A549 (cell line): ENCODE measurements at regions not wholly inside any gene's neighbourhood (a gene's known extent, or its start where the extent isn't known, plus 50 kb on each side); places are given as distances from the start of the nearest gene placed in this dataset.

Experiments used
- ATAC-seq, 2 experiments: fragments of 200-7000 bp in 1 of 2; fragments of >200 bp in 1 of 2; cut with Nextera tagmentation in 1 of 2; cut with Tn5 transposase in 1 of 2; 3 replicates each; pipeline versions ENCODE4 v1.8.0 to v1.9.1; 2018 to 2020; ENCODE audit warnings: mild to moderate bottlenecking in 1 of 2, moderate library complexity in 1 of 2
- CTCF ChIA-PET: fragments of 300-600 bp; sonication (Branson Sonifier 250); formaldehyde crosslinking; extraction: SDS; loops from one replicate; lab custom pipeline; 2021; ENCODE audit warnings: antibody characterized with exemption, inconsistent platforms; lab: Yijun Ruan, JAX
- POLR2A ChIA-PET: fragments of 350-600 bp; formaldehyde crosslinking; extraction: SDS; loops from one replicate; lab custom pipeline; 2021; ENCODE audit warnings: antibody characterized with exemption, inconsistent platforms; lab: Yijun Ruan, JAX
- DNase-seq, 2 experiments: peaks; one replicate each; pipeline versions ENCODE4 v3.0.0 to v3.0.0-alpha.2; 2011 to 2016; ENCODE audit warnings: low read depth in 1 of 2, low spot score in 1 of 2
- FAIRE-seq: peaks from 2 replicates; lab custom pipeline; 2011; peaks lifted over from hg19 to GRCh38; lab: Jason Lieb, UNC
- H3K27ac ChIP-seq, 2 experiments: fragments of >200 bp; sonication (Bioruptor Twin); formaldehyde crosslinking; 3 replicates each; pipeline ENCODE4 v1.5.1; 2016 to 2017
- H3K4me1 ChIP-seq: fragments of >200 bp; sonication (Bioruptor Twin); formaldehyde crosslinking; 3 replicates; pipeline ENCODE4 v1.6.1; 2016
- H3K4me2 ChIP-seq: fragments of >200 bp; sonication (Bioruptor Twin); formaldehyde crosslinking; 3 replicates; pipeline ENCODE4 v1.6.1; 2016
- H3K4me3 ChIP-seq: fragments of >200 bp; sonication (Bioruptor Twin); formaldehyde crosslinking; 3 replicates; pipeline ENCODE4 v1.5.1; 2016
- H3K9me3 ChIP-seq: fragments of >200 bp; sonication (Bioruptor Twin); formaldehyde crosslinking; 3 replicates; pipeline ENCODE4 v1.6.1; 2016
- BHLHE40 ChIP-seq: IDR thresholded peaks from 2 replicates; pipeline ENCODE4 v1.6.1; 2012; ENCODE audit warnings: low read depth, low read length, inconsistent platforms
- CBX2 ChIP-seq: fragments of 200-600 bp; sonication (generic); IDR thresholded peaks from 2 replicates; pipeline ENCODE4 v1.6.1; 2016; ENCODE audit warnings: low read depth, mild to moderate bottlenecking, borderline replicate concordance
- CBX8 ChIP-seq: fragments of 200-600 bp; sonication (generic); IDR thresholded peaks from 2 replicates; pipeline ENCODE4 v1.6.1; 2016
- CEBPB ChIP-seq, 2 experiments: fragments of >200 bp in 1 of 2; sonication (Bioruptor Twin) in 1 of 2; formaldehyde crosslinking in 1 of 2; IDR thresholded peaks; 2 replicates each; pipeline ENCODE4 v1.6.1; 2012 to 2016
- CHD2 ChIP-seq: fragments of 150-350 bp; IDR thresholded peaks from 2 replicates; pipeline ENCODE4 v1.6.1; 2014; ENCODE audit warnings: low read length; ENCODE audit not compliant: partially characterized antibody
- EHF ChIP-seq: fragments of 250-450 bp; sonication (Bioruptor Pico); IDR thresholded peaks from 2 replicates; pipeline ENCODE4 v1.5.0; 2020; ENCODE audit warnings: mild to moderate bottlenecking
- EHMT2 ChIP-seq: fragments of 200-600 bp; sonication (generic); IDR thresholded peaks from 2 replicates; pipeline ENCODE4 v1.6.1; 2016; ENCODE audit warnings: antibody characterized with exemption, low read depth, mild to moderate bottlenecking, moderate library complexity
- ESRRA ChIP-seq: fragments of 150-350 bp; IDR thresholded peaks from 2 replicates; pipeline ENCODE4 v1.6.1; 2014; ENCODE audit warnings: mild to moderate bottlenecking, low read length, borderline replicate concordance
- FOSB ChIP-seq: fragments of 250-450 bp; sonication (Bioruptor Pico); IDR thresholded peaks from 2 replicates; pipeline ENCODE4 v1.5.0; 2020; ENCODE audit warnings: mild to moderate bottlenecking, moderate library complexity
- FOSL2 ChIP-seq, 2 experiments: fragments of 450-650 bp in 1 of 2; fragments of >200 bp in 1 of 2; sonication (Bioruptor Twin) in 1 of 2; formaldehyde crosslinking; IDR thresholded peaks; 2 replicates each; pipeline versions ENCODE4 v1.5.0 to v1.6.1; 2016 to 2020; ENCODE audit warnings: mild to moderate bottlenecking in 1 of 2, moderate library complexity in 1 of 2
- FOXS1 ChIP-seq: fragments of 250-450 bp; sonication (Bioruptor Pico); IDR thresholded peaks from 2 replicates; pipeline ENCODE4 v1.5.0; 2020; ENCODE audit warnings: mild to moderate bottlenecking, moderate library complexity
- HDAC2 ChIP-seq: fragments of 200-600 bp; sonication (generic); IDR thresholded peaks from 2 replicates; pipeline ENCODE4 v1.6.1; 2016
- HOXB13 ChIP-seq: fragments of 250-450 bp; sonication (Bioruptor Pico); IDR thresholded peaks from 2 replicates; pipeline ENCODE4 v1.5.0; 2020; ENCODE audit warnings: low read depth, mild to moderate bottlenecking, moderate library complexity
- HOXB5 ChIP-seq: fragments of 250-450 bp; sonication (Bioruptor Pico); IDR thresholded peaks from 2 replicates; pipeline ENCODE4 v1.5.0; 2020; ENCODE audit warnings: mild to moderate bottlenecking, moderate library complexity
- JUNB ChIP-seq: fragments of >200 bp; sonication (Bioruptor Twin); formaldehyde crosslinking; IDR thresholded peaks from 2 replicates; pipeline ENCODE4 v1.6.1; 2016
- KDM5A ChIP-seq: fragments of 200-600 bp; sonication (generic); IDR thresholded peaks from 2 replicates; pipeline ENCODE4 v1.6.1; 2016; ENCODE audit warnings: antibody characterized with exemption, mild to moderate bottlenecking
- MAFK ChIP-seq: fragments of 450-650 bp; IDR thresholded peaks from 2 replicates; pipeline ENCODE4 v1.6.1; 2014; ENCODE audit not compliant: partially characterized antibody
- NFE2L2 ChIP-seq: fragments of 150-350 bp; conservative IDR thresholded peaks from 2 replicates; pipeline ENCODE4 v1.6.1; 2014; ENCODE audit warnings: low read length
- NR3C1 ChIP-seq: fragments of >200 bp; sonication (Bioruptor Twin); formaldehyde crosslinking; IDR thresholded peaks from 3 replicates; pipeline ENCODE4 v1.6.1; 2017
- PHF8 ChIP-seq: fragments of 200-600 bp; sonication (generic); IDR thresholded peaks from 2 replicates; pipeline ENCODE4 v1.6.1; 2016; ENCODE audit warnings: low read depth, mild to moderate bottlenecking, antibody characterized with exemption, moderate library complexity, borderline replicate concordance
- POLR2A ChIP-seq: IDR thresholded peaks from 2 replicates; pipeline ENCODE4 v1.6.1; 2012; ENCODE audit warnings: mild to moderate bottlenecking, low read length
- POLR2AphosphoS2 ChIP-seq: conservative IDR thresholded peaks from 2 replicates; pipeline ENCODE4 v1.6.1; 2012; ENCODE audit warnings: low read length, improper control_type of control experiment, inconsistent platforms
- RCOR1 ChIP-seq: fragments of 150-350 bp; IDR thresholded peaks from 2 replicates; pipeline ENCODE4 v1.6.1; 2014; ENCODE audit warnings: antibody characterized with exemption, low read length, low read depth
- RFX5 ChIP-seq: fragments of 450-650 bp; IDR thresholded peaks from 2 replicates; pipeline ENCODE4 v1.7.1; 2014; ENCODE audit warnings: antibody characterized with exemption, mild to moderate bottlenecking, moderate library complexity
- RNF2 ChIP-seq: fragments of 200-600 bp; sonication (generic); IDR thresholded peaks from 2 replicates; pipeline ENCODE4 v1.6.1; 2016; ENCODE audit warnings: low read depth, mild to moderate bottlenecking, antibody characterized with exemption, moderate library complexity, borderline replicate concordance
- SMC3 ChIP-seq: fragments of >200 bp; sonication (Bioruptor Twin); formaldehyde crosslinking; IDR thresholded peaks from 3 replicates; pipeline ENCODE4 v1.6.1; 2018; ENCODE audit warnings: inconsistent platforms
- TFCP2L1 ChIP-seq: fragments of 250-450 bp; sonication (Bioruptor Pico); IDR thresholded peaks from 2 replicates; pipeline ENCODE4 v1.5.0; 2021; ENCODE audit warnings: mild to moderate bottlenecking
- TP53 ChIP-seq: fragments of 250-450 bp; sonication (Bioruptor Pico); IDR thresholded peaks from 2 replicates; pipeline ENCODE4 v1.5.0; 2021; ENCODE audit warnings: mild to moderate bottlenecking, moderate library complexity
- ZFP36 ChIP-seq: fragments of 450-650 bp; IDR thresholded peaks from 2 replicates; pipeline ENCODE4 v1.6.1; 2014; ENCODE audit warnings: borderline replicate concordance; ENCODE audit not compliant: partially characterized antibody
- ZSCAN20 ChIP-seq: fragments of 250-450 bp; sonication (Bioruptor Pico); IDR thresholded peaks from 2 replicates; pipeline ENCODE4 v1.8.0; 2022; ENCODE audit warnings: mild to moderate bottlenecking, moderate library complexity
- WGBS: methylation state at CpG from one replicate; pipeline ENCODE4 v1.1.6; 2017; ENCODE audit errors: missing lambda C conversion rate; 5-methylcytosine and 5-hydroxymethylcytosine counted together
- TF ChIP-seq, protein P1 (sequence below): IDR thresholded peaks from 2 replicates; pipeline ENCODE4 v1.6.1; 2012
- TF ChIP-seq, protein P2 (sequence below): fragments of >200 bp; sonication (Bioruptor Twin); formaldehyde crosslinking; IDR thresholded peaks from 3 replicates; pipeline ENCODE4 v1.5.1; 2016
- TF ChIP-seq, protein P3 (sequence below): fragments of 250-450 bp; sonication (Bioruptor Pico); IDR thresholded peaks from 2 replicates; pipeline ENCODE4 v1.5.0; 2020; ENCODE audit warnings: low read depth, mild to moderate bottlenecking, moderate library complexity
- TF ChIP-seq, protein P4 (sequence below): fragments of 250-450 bp; sonication (Bioruptor Pico); IDR thresholded peaks from 2 replicates; pipeline ENCODE4 v1.5.0; 2021; ENCODE audit warnings: mild to moderate bottlenecking, moderate library complexity, borderline replicate concordance
- TF ChIP-seq, protein P5 (sequence below): IDR thresholded peaks from 2 replicates; pipeline ENCODE4 v1.6.1; 2012; ENCODE audit warnings: low read depth, borderline replicate concordance
- TF ChIP-seq, protein P6 (sequence below): IDR thresholded peaks from 2 replicates; pipeline ENCODE4 v1.6.1; 2012
- TF ChIP-seq, protein P7 (sequence below): fragments of >200 bp; sonication (Bioruptor Twin); formaldehyde crosslinking; IDR thresholded peaks from 2 replicates; pipeline ENCODE4 v1.6.1; 2016

DNA sequence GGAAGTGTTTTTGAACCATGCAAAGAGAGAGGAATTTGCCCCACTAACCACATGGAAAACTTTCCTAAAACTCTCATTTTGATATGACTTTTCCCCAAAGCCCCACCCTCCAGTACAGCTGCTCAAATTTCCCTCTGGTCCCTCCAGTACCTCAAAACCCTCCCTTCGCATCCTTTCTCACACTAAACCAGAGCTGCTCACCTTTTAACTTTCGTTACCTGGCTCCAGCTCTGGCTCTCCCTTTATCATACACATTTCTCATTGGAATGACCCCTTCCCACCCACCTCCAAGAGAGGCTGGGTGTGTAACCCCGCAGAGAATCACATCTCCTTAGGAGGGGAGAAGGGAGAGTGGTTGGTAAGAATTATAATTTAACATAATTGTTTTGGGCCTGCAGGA, 86.8 kb upstream of the NDUFV2 start:
- CTCF ChIA-PET = interaction anchor here (1.2 kb wide), 1 partner anchor 24 kb away, joined by 3 read pairs; no protein-coding TSS in a partner anchor
- POLR2A ChIA-PET = no interaction called here

DNA sequence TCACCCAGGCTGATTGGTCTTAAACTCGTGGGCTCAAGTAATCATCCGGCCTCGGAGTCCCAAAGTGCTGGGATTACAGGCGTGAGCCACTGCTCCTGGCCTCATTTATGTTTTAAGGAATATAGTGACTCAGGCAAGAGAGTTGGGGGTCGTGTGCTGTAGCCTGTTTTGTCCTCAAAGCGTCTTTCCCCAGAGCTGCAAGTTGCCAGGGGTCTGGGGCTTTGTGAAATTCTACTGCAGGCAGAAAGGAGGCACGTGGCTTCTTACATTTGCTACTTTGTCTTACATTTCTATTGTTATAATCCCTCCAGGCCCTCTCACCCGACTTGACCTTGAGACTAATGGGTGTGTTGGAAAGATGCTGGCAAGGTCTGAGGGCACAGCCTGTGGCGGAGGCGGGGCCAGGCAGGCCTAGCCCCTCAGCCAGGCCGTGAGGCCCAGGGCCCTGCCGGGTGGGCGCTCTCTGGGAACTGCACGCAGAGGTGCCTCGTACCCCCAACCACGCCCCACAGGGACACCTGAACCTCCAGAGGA, 85.8 kb upstream of the NDUFV2 start:
- POLR2A ChIA-PET = interaction anchor here (1.4 kb wide), 1 partner anchor 312 kb away, joined by 4 read pairs; no protein-coding TSS in a partner anchor
- 31% methylated on average over 10 of the region's 16 CpGs for WGBS
- Histone ChIP-seq H3K27ac (peak overlapping the region; percentile 90 to 94), H3K4me2 (peak overlapping the region; percentile 90), H3K4me3 (peak overlapping the region; percentile 22; the same call in 2 of the 3 replicates), H3K4me1 (peaks cover 26% of the 10 kb centered on the region), H3K9me3 (0 out of 3 replicates have a peak, but pooled peaks cover 2% of the 10 kb centered on the region)
- peak; percentile 77 to 84 for ATAC-seq
- DNase-seq = no peak
- CTCF ChIA-PET = interaction anchor here (1.2 to 1.8 kb wide), 3 partner anchors 14 to 39 kb away, joined by 5 to 6 read pairs (median 5); no protein-coding TSS in a partner anchor
- FAIRE-seq = no peak
- TF ChIP-seq, protein P1, sequence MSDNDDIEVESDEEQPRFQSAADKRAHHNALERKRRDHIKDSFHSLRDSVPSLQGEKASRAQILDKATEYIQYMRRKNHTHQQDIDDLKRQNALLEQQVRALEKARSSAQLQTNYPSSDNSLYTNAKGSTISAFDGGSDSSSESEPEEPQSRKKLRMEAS = peak; percentile 23; the same call in 1 of the 2 replicates
- TF ChIP-seq CBX2 = no peak
- TF ChIP-seq ZFP36 = no peak
- peak; percentile 80 for TF ChIP-seq ESRRA
- TF ChIP-seq, protein P2, sequence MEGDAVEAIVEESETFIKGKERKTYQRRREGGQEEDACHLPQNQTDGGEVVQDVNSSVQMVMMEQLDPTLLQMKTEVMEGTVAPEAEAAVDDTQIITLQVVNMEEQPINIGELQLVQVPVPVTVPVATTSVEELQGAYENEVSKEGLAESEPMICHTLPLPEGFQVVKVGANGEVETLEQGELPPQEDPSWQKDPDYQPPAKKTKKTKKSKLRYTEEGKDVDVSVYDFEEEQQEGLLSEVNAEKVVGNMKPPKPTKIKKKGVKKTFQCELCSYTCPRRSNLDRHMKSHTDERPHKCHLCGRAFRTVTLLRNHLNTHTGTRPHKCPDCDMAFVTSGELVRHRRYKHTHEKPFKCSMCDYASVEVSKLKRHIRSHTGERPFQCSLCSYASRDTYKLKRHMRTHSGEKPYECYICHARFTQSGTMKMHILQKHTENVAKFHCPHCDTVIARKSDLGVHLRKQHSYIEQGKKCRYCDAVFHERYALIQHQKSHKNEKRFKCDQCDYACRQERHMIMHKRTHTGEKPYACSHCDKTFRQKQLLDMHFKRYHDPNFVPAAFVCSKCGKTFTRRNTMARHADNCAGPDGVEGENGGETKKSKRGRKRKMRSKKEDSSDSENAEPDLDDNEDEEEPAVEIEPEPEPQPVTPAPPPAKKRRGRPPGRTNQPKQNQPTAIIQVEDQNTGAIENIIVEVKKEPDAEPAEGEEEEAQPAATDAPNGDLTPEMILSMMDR = no peak
- TF ChIP-seq EHMT2 = no peak
- TF ChIP-seq KDM5A = no peak
- TF ChIP-seq, protein P3, sequence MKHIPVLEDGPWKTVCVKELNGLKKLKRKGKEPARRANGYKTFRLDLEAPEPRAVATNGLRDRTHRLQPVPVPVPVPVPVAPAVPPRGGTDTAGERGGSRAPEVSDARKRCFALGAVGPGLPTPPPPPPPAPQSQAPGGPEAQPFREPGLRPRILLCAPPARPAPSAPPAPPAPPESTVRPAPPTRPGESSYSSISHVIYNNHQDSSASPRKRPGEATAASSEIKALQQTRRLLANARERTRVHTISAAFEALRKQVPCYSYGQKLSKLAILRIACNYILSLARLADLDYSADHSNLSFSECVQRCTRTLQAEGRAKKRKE (CRISPR knock-in tag) = no peak
- no peak for TF ChIP-seq FOSB (CRISPR knock-in tag)
- TF ChIP-seq HOXB13 (CRISPR knock-in tag) = 0 out of 2 replicates have a peak, but pooled peaks have one; percentile 49
- TF ChIP-seq CEBPB (IDR thresholded peaks at IDR 0.05) = no peak
- no peak for TF ChIP-seq FOXS1 (CRISPR knock-in tag)
- no peak for TF ChIP-seq SMC3
- TF ChIP-seq RFX5 = no peak
- TF ChIP-seq HOXB5 (CRISPR knock-in tag) = no peak; the same call in 1 of the 2 replicates
- TF ChIP-seq, protein P4, sequence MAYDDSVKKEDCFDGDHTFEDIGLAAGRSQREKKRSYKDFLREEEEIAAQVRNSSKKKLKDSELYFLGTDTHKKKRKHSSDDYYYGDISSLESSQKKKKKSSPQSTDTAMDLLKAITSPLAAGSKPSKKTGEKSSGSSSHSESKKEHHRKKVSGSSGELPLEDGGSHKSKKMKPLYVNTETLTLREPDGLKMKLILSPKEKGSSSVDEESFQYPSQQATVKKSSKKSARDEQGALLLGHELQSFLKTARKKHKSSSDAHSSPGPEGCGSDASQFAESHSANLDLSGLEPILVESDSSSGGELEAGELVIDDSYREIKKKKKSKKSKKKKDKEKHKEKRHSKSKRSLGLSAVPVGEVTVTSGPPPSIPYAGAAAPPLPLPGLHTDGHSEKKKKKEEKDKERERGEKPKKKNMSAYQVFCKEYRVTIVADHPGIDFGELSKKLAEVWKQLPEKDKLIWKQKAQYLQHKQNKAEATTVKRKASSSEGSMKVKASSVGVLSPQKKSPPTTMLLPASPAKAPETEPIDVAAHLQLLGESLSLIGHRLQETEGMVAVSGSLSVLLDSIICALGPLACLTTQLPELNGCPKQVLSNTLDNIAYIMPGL (CRISPR knock-in tag) = no peak
- no peak for TF ChIP-seq CBX8
- no peak for TF ChIP-seq MAFK
- TF ChIP-seq POLR2AphosphoS2 = no peak
- no peak for TF ChIP-seq NFE2L2
- no peak for TF ChIP-seq TP53 (CRISPR knock-in tag)
- TF ChIP-seq JUNB = no peak
- no peak for TF ChIP-seq RCOR1
- TF ChIP-seq, protein P5, sequence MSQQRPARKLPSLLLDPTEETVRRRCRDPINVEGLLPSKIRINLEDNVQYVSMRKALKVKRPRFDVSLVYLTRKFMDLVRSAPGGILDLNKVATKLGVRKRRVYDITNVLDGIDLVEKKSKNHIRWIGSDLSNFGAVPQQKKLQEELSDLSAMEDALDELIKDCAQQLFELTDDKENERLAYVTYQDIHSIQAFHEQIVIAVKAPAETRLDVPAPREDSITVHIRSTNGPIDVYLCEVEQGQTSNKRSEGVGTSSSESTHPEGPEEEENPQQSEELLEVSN = no peak
- TF ChIP-seq POLR2A = no peak
- TF ChIP-seq, protein P6, sequence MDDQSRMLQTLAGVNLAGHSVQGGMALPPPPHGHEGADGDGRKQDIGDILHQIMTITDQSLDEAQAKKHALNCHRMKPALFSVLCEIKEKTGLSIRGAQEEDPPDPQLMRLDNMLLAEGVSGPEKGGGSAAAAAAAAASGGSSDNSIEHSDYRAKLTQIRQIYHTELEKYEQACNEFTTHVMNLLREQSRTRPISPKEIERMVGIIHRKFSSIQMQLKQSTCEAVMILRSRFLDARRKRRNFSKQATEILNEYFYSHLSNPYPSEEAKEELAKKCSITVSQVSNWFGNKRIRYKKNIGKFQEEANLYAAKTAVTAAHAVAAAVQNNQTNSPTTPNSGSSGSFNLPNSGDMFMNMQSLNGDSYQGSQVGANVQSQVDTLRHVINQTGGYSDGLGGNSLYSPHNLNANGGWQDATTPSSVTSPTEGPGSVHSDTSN = no peak
- TF ChIP-seq PHF8 = no peak

More for the DNA sequence above, 86.8 kb upstream of the NDUFV2 start:
- H3K4me3 ChIP-seq = no peak overlapping the region
- no peak for TF ChIP-seq EHF (CRISPR knock-in tag)
- TF ChIP-seq RFX5 = no peak
- no peak for TF ChIP-seq ZSCAN20
- TF ChIP-seq TP53 (CRISPR knock-in tag) = no peak
- no peak for TF ChIP-seq HOXB13 (CRISPR knock-in tag)
- TF ChIP-seq RNF2 = no peak
- no peak for TF ChIP-seq HDAC2
- TF ChIP-seq FOSL2 (IDR thresholded peaks at IDR 0.05) = no peak
- no peak for TF ChIP-seq FOSL2 (CRISPR knock-in tag; IDR thresholded peaks at IDR 0.05)
- TF ChIP-seq CHD2 = no peak
- no peak for TF ChIP-seq TFCP2L1
- TF ChIP-seq, protein P7, sequence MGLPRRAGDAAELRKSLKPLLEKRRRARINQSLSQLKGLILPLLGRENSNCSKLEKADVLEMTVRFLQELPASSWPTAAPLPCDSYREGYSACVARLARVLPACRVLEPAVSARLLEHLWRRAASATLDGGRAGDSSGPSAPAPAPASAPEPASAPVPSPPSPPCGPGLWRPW = no peak
- no peak for TF ChIP-seq NR3C1
- TF ChIP-seq FOSB (CRISPR knock-in tag) = no peak
- TF ChIP-seq FOXS1 (CRISPR knock-in tag) = no peak
- TF ChIP-seq BHLHE40 = no peak
- no peak for TF ChIP-seq CBX8
- TF ChIP-seq, all 56 proteins: peak for 0
- WGBS = 90% methylated on average over 3 of the region's 3 CpGs
- Histone ChIP-seq H3K4me1 (peaks cover 26% of the 10 kb centered on the region), H3K27ac (peak overlapping the region; percentile 90 to 94; a peak in 5 of 6 replicates), H3K9me3 (0 out of 3 replicates have a peak, but pooled peaks cover 2% of the 10 kb centered on the region), H3K4me2 (no peak overlapping the region)
- ATAC-seq = no peak
- no peak for FAIRE-seq
- DNase-seq = no peak
